ENCODE measurements at regions not wholly inside any gene's neighbourhood (a gene's known extent, or its start where the extent isn't known, plus 50 kb on each side); places are given as distances from the start of the nearest gene placed in this dataset.
"Not testable (repeated sequence)": the region's sequence is repeated elsewhere in the genome, so short reads cannot be mapped to it uniquely, and the experiment has no call there.

DNA sequence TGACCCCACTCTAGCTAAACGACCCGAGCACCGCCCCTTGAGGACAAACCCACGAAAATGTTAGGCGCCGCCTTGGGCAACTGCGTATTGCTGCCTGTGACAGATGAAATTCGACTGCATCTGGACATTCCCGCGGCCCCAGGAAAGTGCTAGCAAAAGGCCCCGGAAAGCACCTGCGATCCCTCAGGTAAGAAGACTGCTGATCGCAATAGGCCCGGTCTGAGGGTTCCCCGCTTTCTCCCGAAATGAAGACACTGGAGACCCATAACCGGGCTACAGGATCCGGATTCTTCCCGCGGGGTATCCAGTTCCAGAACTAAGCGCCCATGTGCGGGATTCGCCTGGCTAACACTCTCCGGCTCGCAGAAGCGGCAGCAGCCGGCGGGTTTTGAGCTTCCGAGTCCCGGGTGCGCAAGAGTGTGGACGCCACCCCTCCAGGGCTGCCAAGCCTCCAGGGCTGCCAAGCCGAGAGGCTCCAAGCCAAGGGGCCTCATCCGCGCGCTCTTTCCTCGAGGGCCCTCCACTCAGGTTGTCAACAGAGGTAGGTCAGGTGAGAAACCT, 157.9 kb upstream of the NBPF11 start:
- DNase-seq: no peak

GRCh38 chr1:148308832-148309458, 156.9 kb upstream of the NBPF11 start:
- no peak for DNase-seq

- DNase-seq: no peak
These were observed 155.6 kb upstream of the NBPF11 start for GRCh38 chr1:148307583-148308185.

- not testable (repeated sequence) for DNase-seq
These were observed 152.9 kb upstream of the NBPF11 start for GRCh38 chr1:148304935-148305334.

DNA sequence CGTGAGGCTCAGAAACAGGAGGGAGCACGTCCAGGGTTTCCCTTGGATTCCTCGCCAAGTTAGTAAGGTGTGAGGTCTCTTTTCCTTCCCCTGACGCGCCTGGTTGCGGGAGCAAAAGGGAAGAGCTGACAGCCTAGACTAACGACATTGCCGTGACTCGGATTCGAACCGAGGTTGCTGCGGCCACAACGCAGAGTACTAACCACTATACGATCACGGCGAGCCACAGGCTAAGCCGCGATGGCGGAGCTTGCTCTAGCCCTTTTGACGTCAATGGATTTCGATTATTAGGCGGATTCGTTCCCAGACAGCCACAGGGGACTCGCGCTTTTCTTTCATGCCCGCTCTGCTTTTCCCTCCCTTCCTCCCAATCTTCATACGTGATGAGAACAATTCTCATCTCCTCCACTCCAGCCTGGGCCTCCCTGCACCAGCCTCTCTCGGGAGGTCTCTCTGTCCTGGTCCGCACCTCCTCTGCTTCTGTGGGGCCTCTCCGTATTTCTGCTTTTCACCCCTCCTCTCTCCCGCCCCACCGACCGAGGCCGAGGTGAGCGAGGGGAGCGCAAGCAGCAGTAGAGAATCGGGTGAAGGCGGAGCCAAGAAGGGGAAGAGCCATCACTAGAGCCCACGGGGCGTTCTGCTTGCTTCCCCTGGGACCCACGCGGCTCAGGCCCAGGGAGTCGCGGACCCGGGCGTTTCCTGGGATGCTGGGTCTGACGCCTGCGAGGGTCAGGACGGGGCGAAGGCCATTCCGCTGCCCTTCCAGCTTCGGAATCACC, 150.7 kb upstream of the NBPF11 start:
- not testable (repeated sequence) for DNase-seq

- DNase-seq: not testable (repeated sequence)
These were observed 145.8 kb upstream of the NBPF11 start for GRCh38 chr1:148297852-148298251.

DNA sequence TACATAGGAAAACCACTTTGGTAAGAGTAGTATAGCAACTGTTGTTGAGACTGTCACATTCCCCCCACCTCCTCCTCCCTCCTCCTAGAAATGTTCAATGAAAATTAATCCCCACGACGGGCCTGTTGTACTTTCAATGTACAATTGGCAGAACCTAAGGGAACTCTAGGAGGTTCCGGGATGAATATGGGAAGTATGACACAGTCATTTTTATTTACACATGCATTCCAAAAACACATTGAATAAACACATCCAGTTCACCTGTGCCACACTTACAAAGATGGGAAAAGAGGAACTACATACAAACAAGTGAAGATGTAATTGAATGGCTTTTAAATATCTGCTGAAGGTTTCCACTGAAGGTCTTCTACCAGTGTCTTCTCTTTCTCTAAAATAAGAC, 144.4 kb upstream of the NBPF11 start:
- no peak for DNase-seq

GRCh38 chr1:148294116-148294807, 142.2 kb upstream of the NBPF11 start:
- no peak for DNase-seq

DNA sequence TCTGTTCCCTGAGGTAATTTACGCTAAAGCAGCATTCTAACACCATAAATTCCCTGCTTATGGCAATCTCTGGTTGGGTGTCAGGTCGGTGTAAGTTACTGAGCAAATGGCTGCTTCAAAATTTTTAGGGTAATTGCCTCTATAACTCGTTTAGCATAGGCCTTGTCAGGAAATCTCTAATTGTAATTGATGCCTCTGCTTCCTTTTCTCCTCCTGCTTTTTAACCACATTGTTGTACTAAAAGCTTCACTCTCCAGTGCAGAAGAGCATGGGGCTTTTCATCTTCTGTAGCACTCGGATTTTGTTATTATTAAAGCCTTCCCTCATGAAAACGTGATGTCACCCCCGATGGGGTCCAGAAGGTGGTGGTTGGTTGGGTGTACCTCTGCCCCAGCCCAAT, 141.6 kb upstream of the NBPF11 start:
- no peak for DNase-seq

GRCh38 chr1:148292915-148293314, 140.8 kb upstream of the NBPF11 start:
- no peak for DNase-seq

DNA sequence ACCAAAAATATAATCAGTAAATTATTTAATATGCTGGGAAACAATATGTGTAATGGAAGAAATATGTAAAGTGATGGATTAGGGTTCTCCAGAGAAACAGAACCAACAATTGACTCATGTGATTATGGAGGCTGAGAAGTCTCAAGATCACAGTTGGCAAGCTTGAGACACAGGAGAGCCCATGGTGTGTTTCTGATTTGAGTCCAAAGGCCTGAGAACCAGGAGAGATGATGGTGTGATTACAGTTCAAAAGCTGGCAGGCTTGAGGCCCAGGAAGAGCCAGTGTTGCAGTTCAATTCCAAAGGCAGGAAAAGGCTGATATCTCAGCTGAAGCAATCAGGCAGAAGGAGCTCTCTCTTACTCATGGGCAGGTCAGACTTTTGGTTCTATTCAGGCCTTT, 138.8 kb upstream of the NBPF11 start:
- no peak for DNase-seq

- no peak for DNase-seq
These were observed 137.6 kb upstream of the NBPF11 start for GRCh38 chr1:148289647-148290046.

DNA sequence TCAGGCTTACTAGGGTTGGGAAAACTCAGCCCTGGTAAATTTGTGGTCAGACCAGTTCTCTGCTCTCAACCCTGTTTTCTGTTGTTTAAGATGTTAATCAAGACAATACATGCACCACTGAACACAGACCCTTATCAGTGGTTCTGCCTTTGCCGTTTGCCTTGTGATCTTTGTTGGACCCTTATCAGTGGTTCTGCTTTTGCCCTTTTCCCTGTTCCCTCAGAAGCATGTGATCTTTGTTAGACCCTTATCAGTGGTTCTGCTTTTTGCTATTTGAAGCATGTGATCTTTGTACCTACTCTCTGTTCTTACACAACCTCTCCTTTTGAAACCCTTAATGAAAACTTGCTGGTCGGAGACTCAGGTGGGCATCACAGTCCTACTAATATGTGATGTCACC, 133.9 kb upstream of the NBPF11 start:
- not testable (repeated sequence) for DNase-seq

- DNase-seq: not testable (repeated sequence)
These were observed 128.9 kb upstream of the NBPF11 start for GRCh38 chr1:148280831-148281572.

GRCh38 chr1:148279002-148279542, 127.0 kb upstream of the NBPF11 start:
- not testable (repeated sequence) for DNase-seq

GRCh38 chr1:148277865-148278279, 125.8 kb upstream of the NBPF11 start:
- DNase-seq: not testable (repeated sequence)

- not testable (repeated sequence) for DNase-seq
These were observed 115.0 kb upstream of the NBPF11 start for GRCh38 chr1:148267066-148267465.

- DNase-seq: no peak
These were observed 112.5 kb upstream of the NBPF11 start for GRCh38 chr1:148264374-148265276.

GRCh38 chr1:148263906-148264255, 111.8 kb upstream of the NBPF11 start:
- no peak for DNase-seq

GRCh38 chr1:148263128-148263905, 111.2 kb upstream of the NBPF11 start:
- DNase-seq: no peak

Data from NCI-H1694 (cell line).